ENCODE measurements at regions not wholly inside any gene's neighbourhood (a gene's known extent, or its start where the extent isn't known, plus 50 kb on each side); places are given as distances from the start of the nearest gene placed in this dataset.

DNA sequence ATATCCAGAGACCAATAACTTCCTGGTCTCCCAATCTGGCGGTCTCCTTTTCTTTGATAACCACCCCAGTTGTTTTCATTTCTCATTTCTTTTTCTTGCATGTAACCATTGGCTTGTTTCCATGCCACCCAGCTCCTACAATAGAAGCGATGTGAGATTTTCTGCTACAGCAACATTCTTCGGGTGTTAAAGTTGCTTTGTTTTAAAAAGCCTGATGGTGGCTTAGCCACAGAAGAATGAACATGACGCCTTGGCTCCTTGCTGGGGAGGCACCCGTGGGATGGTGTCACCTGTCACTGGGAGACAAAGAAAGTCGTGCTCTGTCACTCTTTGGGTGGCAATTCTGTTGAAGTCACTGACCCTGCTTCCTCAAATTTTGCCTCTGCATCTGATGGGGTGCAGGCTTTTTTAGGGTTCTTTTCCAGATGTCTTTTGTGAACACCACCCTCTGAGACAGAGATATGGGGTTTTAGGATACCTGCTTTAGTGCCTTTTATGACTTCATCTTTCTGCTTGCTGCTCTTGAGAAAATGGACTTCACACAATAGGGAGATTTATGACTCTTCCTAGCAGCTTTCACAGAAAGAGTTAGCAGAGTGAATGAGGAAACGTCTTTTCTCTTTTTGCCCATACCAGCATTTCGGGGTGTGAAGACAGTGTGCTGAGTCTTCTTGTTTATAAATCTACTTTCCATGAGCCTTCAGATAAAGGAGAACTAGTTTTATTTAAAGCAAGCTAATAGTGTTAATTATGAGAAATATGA is 265.3 kb upstream of the TBX3 start:
- intact Hi-C loops (cut with DNase I; ENCODE audit: low total_unique reads) = no loop called here
- peak overlapping the region in 1 of 2 donors; percentile 33 for H3K27ac ChIP-seq

DNA sequence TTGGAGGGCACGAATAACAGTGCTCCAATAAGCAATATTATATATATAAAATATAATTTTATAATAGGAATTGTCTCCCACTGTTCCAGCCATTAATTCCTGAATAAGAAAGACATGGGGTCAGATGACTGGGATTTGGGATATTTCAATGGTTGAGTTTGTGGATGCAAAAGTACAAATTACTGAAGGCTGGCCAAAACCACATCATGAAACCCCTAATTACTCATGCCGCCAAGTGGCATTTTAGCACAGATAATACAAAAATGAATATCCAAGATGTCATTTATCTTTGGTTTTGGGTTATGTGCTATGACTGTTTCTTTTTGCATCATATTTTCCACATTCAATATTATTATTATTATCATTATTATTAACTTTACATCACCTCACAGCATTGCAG is 261.4 kb upstream of the TBX3 start:
- intact Hi-C loops (cut with DNase I; ENCODE audit: low total_unique reads) = no loop called here
- Histone ChIP-seq H3K36me3 (no peaks in the 10 kb centered on the region), H3K27ac (no peak overlapping the region), H3K4me3 (no peak overlapping the region), H3K27me3 (no peaks in the 10 kb centered on the region), H3K4me1 (no peaks in the 10 kb centered on the region), H3K9me3 (peaks cover 0 to 3% of the 10 kb centered on the region in 2 donors)
- DNase-seq (ENCODE audit: low spot score in 2 of 2) = no peak
- no peak for TF ChIP-seq POLR2A (IDR thresholded peaks at IDR 0.05)
- TF ChIP-seq, protein P1, sequence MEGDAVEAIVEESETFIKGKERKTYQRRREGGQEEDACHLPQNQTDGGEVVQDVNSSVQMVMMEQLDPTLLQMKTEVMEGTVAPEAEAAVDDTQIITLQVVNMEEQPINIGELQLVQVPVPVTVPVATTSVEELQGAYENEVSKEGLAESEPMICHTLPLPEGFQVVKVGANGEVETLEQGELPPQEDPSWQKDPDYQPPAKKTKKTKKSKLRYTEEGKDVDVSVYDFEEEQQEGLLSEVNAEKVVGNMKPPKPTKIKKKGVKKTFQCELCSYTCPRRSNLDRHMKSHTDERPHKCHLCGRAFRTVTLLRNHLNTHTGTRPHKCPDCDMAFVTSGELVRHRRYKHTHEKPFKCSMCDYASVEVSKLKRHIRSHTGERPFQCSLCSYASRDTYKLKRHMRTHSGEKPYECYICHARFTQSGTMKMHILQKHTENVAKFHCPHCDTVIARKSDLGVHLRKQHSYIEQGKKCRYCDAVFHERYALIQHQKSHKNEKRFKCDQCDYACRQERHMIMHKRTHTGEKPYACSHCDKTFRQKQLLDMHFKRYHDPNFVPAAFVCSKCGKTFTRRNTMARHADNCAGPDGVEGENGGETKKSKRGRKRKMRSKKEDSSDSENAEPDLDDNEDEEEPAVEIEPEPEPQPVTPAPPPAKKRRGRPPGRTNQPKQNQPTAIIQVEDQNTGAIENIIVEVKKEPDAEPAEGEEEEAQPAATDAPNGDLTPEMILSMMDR (IDR thresholded peaks at IDR 0.05) = no peak

More for the DNA sequence above, 265.3 kb upstream of the TBX3 start:
- Histone ChIP-seq H3K9me3 (no peaks in the 10 kb centered on the region), H3K36me3 (no peaks in the 10 kb centered on the region), H3K27me3 (no peaks in the 10 kb centered on the region), H3K4me1 (no peaks in the 10 kb centered on the region), H3K4me3 (no peak overlapping the region)
- TF ChIP-seq POLR2AphosphoS5 (IDR thresholded peaks at IDR 0.05) (no peak), POLR2A (IDR thresholded peaks at IDR 0.05) (no peak)
- TF ChIP-seq, protein P1 (IDR thresholded peaks at IDR 0.05) = no peak
- no peak for DNase-seq (ENCODE audit: low spot score in 2 of 2)

DNA sequence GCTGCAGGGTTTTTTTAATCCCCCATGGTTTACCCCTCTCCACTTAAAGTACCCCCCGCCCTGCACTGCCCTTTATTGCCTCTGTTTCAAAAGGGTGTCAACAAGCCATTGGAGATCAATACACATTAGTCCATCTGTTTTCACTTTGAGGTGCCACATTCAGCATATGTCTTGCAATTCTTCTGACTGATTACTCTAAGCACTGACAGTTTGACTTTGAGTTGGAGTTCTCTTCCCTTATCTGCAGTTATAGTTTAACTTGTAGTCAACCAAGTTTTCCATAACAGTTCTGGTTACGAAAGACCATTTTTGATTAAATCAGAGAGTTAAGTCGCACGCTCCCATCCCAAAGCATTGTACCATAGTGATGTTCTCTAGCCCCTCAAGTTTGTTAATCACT is 260.8 kb upstream of the TBX3 start:
- H3K4me3 ChIP-seq = no peak overlapping the region
- H3K9me3 ChIP-seq = peaks cover 0 to 6% of the 10 kb centered on the region in 2 donors
- no peaks in the 10 kb centered on the region for H3K36me3 ChIP-seq
- no peaks in the 10 kb centered on the region for H3K4me1 ChIP-seq
- intact Hi-C loops (cut with DNase I; ENCODE audit: low total_unique reads) = no loop called here
- H3K27me3 ChIP-seq = no peaks in the 10 kb centered on the region
- H3K27ac ChIP-seq = no peak overlapping the region
- no peak for DNase-seq (ENCODE audit: low spot score in 2 of 2)
- TF ChIP-seq, protein P1 (IDR thresholded peaks at IDR 0.05) = no peak
- TF ChIP-seq POLR2AphosphoS5 (IDR thresholded peaks at IDR 0.05) (no peak), POLR2A (IDR thresholded peaks at IDR 0.05) (no peak)

DNA sequence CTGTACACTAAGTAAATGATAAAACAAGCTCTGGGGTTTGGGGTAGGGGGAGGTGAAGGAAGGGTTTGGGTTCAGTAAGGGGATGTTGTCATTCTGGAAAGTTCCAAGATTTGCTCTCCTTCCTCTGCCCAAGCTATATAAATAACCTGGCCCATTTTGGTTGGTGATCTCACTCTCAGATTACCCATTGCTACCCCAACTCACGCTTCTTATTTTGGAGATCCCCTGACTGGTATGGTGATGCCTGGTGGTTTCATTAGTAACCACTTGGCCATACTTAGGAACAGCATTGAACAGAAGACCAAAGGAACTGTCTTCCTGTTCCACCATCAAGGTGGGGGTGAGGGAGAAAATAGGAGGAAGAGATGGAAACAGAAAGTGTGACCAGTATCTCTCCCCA is 259.6 kb upstream of the TBX3 start:
- no peak overlapping the region for H3K27ac ChIP-seq
- DNase-seq (ENCODE audit: low spot score in 2 of 2) = no peak
- H3K4me1 ChIP-seq = no peaks in the 10 kb centered on the region
- no peaks in the 10 kb centered on the region for H3K27me3 ChIP-seq
- peaks cover 0 to 6% of the 10 kb centered on the region in 2 donors for H3K9me3 ChIP-seq
- TF ChIP-seq POLR2AphosphoS5 (IDR thresholded peaks at IDR 0.05) (no peak), POLR2A (IDR thresholded peaks at IDR 0.05) (no peak)
- TF ChIP-seq, protein P1 (IDR thresholded peaks at IDR 0.05) = no peak
- no peaks in the 10 kb centered on the region for H3K36me3 ChIP-seq
- intact Hi-C loops (cut with DNase I; ENCODE audit: low total_unique reads) = no loop called here
- no peak overlapping the region for H3K4me3 ChIP-seq

DNA sequence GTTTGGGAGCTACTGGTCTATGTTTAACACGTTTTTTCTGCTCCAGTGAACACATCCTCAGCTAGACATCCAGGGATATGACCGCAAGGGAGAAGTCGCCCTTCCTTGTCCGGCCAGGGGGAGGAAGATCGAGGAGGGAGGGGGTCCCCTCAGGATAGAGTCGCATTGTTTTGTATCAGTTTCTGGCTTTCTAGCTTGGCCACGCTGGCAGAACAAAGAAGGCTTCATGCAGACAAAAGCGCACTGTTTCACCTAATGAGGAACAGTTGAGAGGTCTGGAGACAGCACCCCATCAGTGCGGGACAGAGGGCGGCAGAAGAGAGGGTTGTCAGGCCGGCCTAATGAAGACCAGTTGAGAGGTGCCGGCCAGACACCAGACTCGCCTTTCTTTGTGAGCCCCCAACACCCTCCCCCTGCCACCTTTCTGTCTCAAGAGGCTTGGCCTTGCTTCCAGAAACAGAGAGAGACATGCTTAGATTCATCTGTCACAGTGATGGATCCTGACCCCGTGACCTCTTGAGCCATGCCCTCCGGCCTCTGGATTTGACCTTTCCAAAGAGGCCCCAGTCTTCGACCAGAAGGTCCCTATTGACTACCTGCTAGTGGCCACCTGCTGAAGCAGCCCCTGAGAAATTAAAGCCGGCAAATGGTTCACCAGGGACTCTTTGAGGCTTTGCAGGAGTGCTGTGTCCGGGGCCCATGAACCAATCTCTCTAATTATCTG is 254.7 kb upstream of the TBX3 start:
- intact Hi-C loops (cut with DNase I; ENCODE audit: low total_unique reads) = no loop called here
- no peak for DNase-seq (ENCODE audit: low spot score in 2 of 2)
- H3K27ac ChIP-seq = no peak overlapping the region

More for the DNA sequence above, 254.7 kb upstream of the TBX3 start:
- Histone ChIP-seq H3K27me3 (no peaks in the 10 kb centered on the region), H3K4me1 (no peaks in the 10 kb centered on the region), H3K36me3 (no peaks in the 10 kb centered on the region), H3K9me3 (peaks cover 0 to 6% of the 10 kb centered on the region in 2 donors), H3K4me3 (no peak overlapping the region)
- TF ChIP-seq POLR2A (IDR thresholded peaks at IDR 0.05) (no peak), POLR2AphosphoS5 (IDR thresholded peaks at IDR 0.05) (no peak)
- TF ChIP-seq, protein P1 (IDR thresholded peaks at IDR 0.05) = no peak
